Right atrium auricular region (tissue), 2 donors: ENCODE measurements at regions not wholly inside any gene's neighbourhood (a gene's known extent, or its start where the extent isn't known, plus 50 kb on each side); places are given as distances from the start of the nearest gene placed in this dataset.

ENCODE experiments used
- DNase-seq: peaks from one replicate; pipeline ENCODE4 v3.0.0-alpha.2; 2019; ENCODE audit warnings: low spot score
- H3K27ac ChIP-seq, 2 donors: fragments of 200-600 bp; sonication (generic); 1 replicate in 1 of 2; 2 replicates in 1 of 2; pipeline ENCODE4 v1.5.1; 2016 to 2019
- H3K27me3 ChIP-seq, 2 donors: fragments of 200-600 bp; sonication (generic); one replicate each; pipeline versions ENCODE4 v1.5.1 to v1.6.0; 2017 to 2019
- H3K36me3 ChIP-seq: fragments of 200-600 bp; sonication (generic); one replicate; pipeline ENCODE4 v1.5.1; 2016
- H3K4me1 ChIP-seq, 2 donors: fragments of 200-600 bp; sonication (generic); one replicate each; pipeline versions ENCODE4 v1.5.1 to v1.6.0; 2017 to 2019
- H3K4me3 ChIP-seq, 2 donors: fragments of 200-600 bp; sonication (generic); 1 replicate in 1 of 2; 2 replicates in 1 of 2; pipeline ENCODE4 v1.5.1; 2017 to 2019; ENCODE audit warnings: mild to moderate bottlenecking in 1 of 2, moderate library complexity in 1 of 2
- H3K9me3 ChIP-seq, 2 donors: fragments of 200-600 bp; sonication (generic); one replicate each; pipeline ENCODE4 v1.5.1; 2019
- TF ChIP-seq, protein P1 (sequence below), 2 donors: fragments of 200-600 bp; sonication (generic); IDR thresholded peaks; one replicate each; pipeline ENCODE4 v1.5.1; 2019; ENCODE audit warnings: antibody characterized with exemption in 2 of 2

DNA sequence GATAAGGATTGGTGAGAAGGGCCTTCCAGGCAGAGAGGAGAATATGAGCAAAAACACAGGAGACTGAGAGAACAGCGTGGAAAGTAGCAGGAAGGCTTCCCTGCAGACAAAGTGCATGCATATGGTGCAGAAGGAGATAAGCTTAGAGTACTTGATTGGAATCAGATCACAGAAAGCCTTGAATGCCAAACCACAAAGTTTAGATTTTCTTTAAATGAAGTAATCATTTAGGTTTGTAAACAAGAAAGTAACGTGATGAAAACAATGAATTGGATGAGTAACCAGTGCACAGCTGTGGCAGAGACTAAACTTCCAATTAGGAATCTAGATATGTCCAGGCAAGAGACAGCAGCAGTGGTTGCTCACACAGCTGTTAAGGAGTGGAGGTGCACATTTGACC is 83.8 kb upstream of the C1QTNF7 start:
- Histone ChIP-seq H3K36me3 (no peaks in the 10 kb centered on the region), H3K27ac (no peak overlapping the region), H3K4me3 (no peak overlapping the region), H3K9me3 (no peaks in the 10 kb centered on the region), H3K27me3 (no peaks in the 10 kb centered on the region), H3K4me1 (no peaks in the 10 kb centered on the region)
- TF ChIP-seq, protein P1, sequence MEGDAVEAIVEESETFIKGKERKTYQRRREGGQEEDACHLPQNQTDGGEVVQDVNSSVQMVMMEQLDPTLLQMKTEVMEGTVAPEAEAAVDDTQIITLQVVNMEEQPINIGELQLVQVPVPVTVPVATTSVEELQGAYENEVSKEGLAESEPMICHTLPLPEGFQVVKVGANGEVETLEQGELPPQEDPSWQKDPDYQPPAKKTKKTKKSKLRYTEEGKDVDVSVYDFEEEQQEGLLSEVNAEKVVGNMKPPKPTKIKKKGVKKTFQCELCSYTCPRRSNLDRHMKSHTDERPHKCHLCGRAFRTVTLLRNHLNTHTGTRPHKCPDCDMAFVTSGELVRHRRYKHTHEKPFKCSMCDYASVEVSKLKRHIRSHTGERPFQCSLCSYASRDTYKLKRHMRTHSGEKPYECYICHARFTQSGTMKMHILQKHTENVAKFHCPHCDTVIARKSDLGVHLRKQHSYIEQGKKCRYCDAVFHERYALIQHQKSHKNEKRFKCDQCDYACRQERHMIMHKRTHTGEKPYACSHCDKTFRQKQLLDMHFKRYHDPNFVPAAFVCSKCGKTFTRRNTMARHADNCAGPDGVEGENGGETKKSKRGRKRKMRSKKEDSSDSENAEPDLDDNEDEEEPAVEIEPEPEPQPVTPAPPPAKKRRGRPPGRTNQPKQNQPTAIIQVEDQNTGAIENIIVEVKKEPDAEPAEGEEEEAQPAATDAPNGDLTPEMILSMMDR (IDR thresholded peaks at IDR 0.05) = no peak
- DNase-seq = no peak

DNA sequence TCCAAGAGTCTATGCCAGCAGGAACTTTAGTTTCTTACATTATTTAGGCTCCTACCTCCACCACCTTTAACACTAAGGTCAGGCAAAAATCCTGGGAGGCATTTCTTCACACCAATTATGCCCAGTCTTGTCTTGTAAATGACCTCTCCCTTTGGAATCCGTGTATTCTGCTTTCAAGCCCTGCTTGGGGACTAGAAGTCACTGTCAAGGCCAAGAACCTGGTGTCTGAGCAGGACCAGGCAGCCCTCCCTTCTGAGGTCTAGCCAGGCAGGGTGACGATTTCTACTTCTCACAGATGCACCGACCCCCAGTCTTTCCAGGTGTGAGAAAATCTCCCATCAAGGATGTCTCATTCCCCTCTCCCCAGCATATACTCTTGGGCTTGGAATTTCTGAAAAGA is 82.7 kb upstream of the C1QTNF7 start:
- Histone ChIP-seq H3K4me1 (no peaks in the 10 kb centered on the region), H3K9me3 (no peaks in the 10 kb centered on the region), H3K36me3 (no peaks in the 10 kb centered on the region), H3K27ac (no peak overlapping the region), H3K27me3 (no peaks in the 10 kb centered on the region), H3K4me3 (no peak overlapping the region)
- TF ChIP-seq, protein P1 (IDR thresholded peaks at IDR 0.05) = no peak
- DNase-seq = no peak

DNA sequence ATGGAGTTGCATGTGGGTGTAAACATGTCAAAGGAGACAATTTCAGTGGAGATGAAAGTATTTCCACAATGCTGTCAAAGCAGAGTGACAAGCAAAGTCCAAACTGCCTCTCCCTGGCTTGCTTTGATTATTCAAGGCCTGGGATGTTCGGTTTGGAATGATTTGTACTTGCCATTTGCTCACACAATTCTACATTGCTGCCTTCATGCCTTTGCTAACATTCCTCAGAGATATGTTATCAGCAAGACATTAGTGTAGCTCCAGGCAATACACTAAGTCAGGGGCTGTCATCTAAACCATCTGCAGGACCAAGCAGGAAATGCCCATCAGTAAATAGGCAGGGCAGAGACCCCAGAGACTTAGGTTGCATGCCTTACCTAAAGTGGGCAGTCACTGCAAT is 79.6 kb upstream of the C1QTNF7 start:
- no peak overlapping the region for H3K27ac ChIP-seq
- TF ChIP-seq, protein P1 (IDR thresholded peaks at IDR 0.05) = no peak
- H3K36me3 ChIP-seq = no peaks in the 10 kb centered on the region
- H3K27me3 ChIP-seq = no peaks in the 10 kb centered on the region
- H3K9me3 ChIP-seq = no peaks in the 10 kb centered on the region
- no peaks in the 10 kb centered on the region for H3K4me1 ChIP-seq
- no peak for DNase-seq
- no peak overlapping the region for H3K4me3 ChIP-seq

DNA sequence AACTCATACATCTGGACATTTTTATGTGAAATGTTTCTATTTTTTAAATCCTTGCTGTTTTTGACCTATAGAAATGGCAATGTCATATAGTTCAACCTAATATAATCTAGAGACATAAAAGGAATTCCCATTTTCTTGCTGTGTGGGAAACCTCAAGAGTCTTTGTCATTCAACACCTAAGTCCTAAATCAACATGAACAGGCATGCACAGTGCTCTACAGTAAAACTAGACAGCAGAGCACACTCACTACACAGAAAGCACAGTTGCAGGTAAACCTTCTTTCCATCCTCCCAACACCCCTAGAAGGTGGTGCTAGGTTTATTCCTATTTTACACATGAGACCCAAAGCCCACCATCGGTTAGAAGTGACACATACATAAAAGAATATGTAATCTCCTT is 79.1 kb upstream of the C1QTNF7 start:
- no peak overlapping the region for H3K27ac ChIP-seq
- TF ChIP-seq, protein P1 (IDR thresholded peaks at IDR 0.05) = no peak
- H3K27me3 ChIP-seq = no peaks in the 10 kb centered on the region
- no peaks in the 10 kb centered on the region for H3K36me3 ChIP-seq
- no peak overlapping the region for H3K4me3 ChIP-seq
- no peaks in the 10 kb centered on the region for H3K4me1 ChIP-seq
- DNase-seq = no peak
- no peaks in the 10 kb centered on the region for H3K9me3 ChIP-seq

DNA sequence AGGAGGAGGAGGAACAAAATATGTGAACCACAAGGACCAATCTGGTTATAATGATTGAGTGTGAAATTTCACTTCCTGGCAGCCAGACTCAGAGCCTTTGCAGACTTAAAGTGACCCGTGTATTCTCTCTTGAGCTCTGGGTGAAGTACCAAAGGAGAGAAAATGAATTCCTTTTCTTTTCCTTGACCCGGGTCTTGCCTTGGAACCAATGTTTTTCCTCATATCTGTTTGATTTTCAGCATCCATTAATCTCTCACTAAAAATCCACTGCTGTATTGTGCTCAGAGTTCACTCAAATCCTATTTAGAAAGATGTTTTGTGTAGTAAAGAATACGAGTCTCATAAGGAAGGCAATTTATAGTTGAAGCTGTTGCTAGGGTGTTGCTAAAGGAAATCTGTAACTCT is 78.3 kb upstream of the C1QTNF7 start:
- H3K27me3 ChIP-seq = no peaks in the 10 kb centered on the region
- H3K27ac ChIP-seq = no peak overlapping the region
- TF ChIP-seq, protein P1 (IDR thresholded peaks at IDR 0.05) = no peak
- no peak overlapping the region for H3K4me3 ChIP-seq
- no peak for DNase-seq
- no peaks in the 10 kb centered on the region for H3K4me1 ChIP-seq
- no peaks in the 10 kb centered on the region for H3K9me3 ChIP-seq
- H3K36me3 ChIP-seq = no peaks in the 10 kb centered on the region

DNA sequence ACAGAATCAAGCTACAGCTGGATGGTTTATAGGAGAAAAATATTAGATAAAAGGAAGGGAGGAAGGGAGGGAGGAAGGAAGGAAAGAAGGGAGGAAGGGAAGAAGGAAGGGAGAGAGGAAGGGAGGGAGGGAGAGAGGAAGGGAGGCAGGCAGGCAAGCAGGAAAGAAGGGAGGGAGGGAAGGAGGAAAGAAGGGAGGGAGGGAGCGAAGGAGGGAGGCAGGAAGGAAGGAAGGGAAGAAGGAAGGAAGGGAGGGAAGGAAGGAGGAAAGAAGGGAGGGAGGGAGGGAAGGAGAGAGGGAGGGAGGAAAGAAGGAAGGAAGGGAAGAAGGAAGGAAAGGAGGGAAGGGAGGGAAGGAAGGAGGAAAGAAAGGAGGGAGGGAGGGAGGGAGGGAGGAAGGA is 77.9 kb upstream of the C1QTNF7 start:
- H3K4me3 ChIP-seq = no peak overlapping the region
- H3K4me1 ChIP-seq = no peaks in the 10 kb centered on the region
- no peak overlapping the region for H3K27ac ChIP-seq
- TF ChIP-seq, protein P1 (IDR thresholded peaks at IDR 0.05) = no peak
- no peaks in the 10 kb centered on the region for H3K36me3 ChIP-seq
- H3K9me3 ChIP-seq = no peaks in the 10 kb centered on the region
- no peak for DNase-seq
- H3K27me3 ChIP-seq = no peaks in the 10 kb centered on the region
